GM23248 (cell line): ENCODE measurements at regions not wholly inside any gene's neighbourhood (a gene's known extent, or its start where the extent isn't known, plus 50 kb on each side); places are given as distances from the start of the nearest gene placed in this dataset.

ENCODE experiments used
- DNase-seq: peaks from one replicate; pipeline ENCODE4 v3.0.0-alpha.2; 2015
- H2AFZ ChIP-seq: fragments of 200-600 bp; sonication (generic); 2 replicates; pipeline ENCODE4 v1.6.1; 2016; ENCODE audit warnings: antibody characterized with exemption
- H3F3A ChIP-seq: fragments of 200-600 bp; sonication (generic); 2 replicates; pipeline ENCODE4 v1.6.1; 2016; ENCODE audit warnings: mild to moderate bottlenecking, antibody characterized with exemption, mixed run types; ENCODE audit not compliant: insufficient read depth
- H3K27ac ChIP-seq: fragments of 200-600 bp; sonication (generic); 2 replicates; pipeline ENCODE4 v1.5.1; 2016; ENCODE audit warnings: mild to moderate bottlenecking
- H3K27me3 ChIP-seq: fragments of 200-600 bp; sonication (generic); replicated peaks from 2 replicates; pipeline ENCODE4 v1.6.1; 2016; ENCODE audit warnings: mild to moderate bottlenecking; ENCODE audit not compliant: insufficient read depth
- H3K36me3 ChIP-seq: fragments of 200-600 bp; sonication (generic); 2 replicates; pipeline ENCODE4 v1.6.1; 2016; ENCODE audit warnings: low read depth, mild to moderate bottlenecking
- H3K4me1 ChIP-seq: fragments of 200-600 bp; sonication (generic); 2 replicates; pipeline ENCODE4 v1.6.1; 2016; ENCODE audit warnings: mild to moderate bottlenecking; ENCODE audit not compliant: insufficient read depth
- H3K4me2 ChIP-seq: fragments of 200-600 bp; sonication (generic); one replicate; pipeline ENCODE4 v1.6.1; 2016; ENCODE audit warnings: mild to moderate bottlenecking; ENCODE audit not compliant: unreplicated experiment
- H3K4me3 ChIP-seq: fragments of 200-600 bp; sonication (generic); 2 replicates; pipeline ENCODE4 v1.5.1; 2016; ENCODE audit warnings: mild to moderate bottlenecking
- H3K79me2 ChIP-seq: fragments of 200-600 bp; sonication (generic); 2 replicates; pipeline ENCODE4 v1.6.1; 2016; ENCODE audit warnings: mild to moderate bottlenecking; ENCODE audit not compliant: insufficient read depth
- H3K9ac ChIP-seq: fragments of 200-600 bp; sonication (generic); 2 replicates; pipeline ENCODE4 v1.6.1; 2016; ENCODE audit warnings: mild to moderate bottlenecking
- H3K9me2 ChIP-seq: fragments of 200-600 bp; sonication (generic); 2 replicates; pipeline ENCODE4 v1.6.1; 2016; ENCODE audit warnings: mixed run types, mild to moderate bottlenecking, moderate library complexity; ENCODE audit not compliant: insufficient read depth
- H3K9me3 ChIP-seq: fragments of 200-600 bp; sonication (generic); one replicate; pipeline ENCODE4 v1.6.1; 2017; ENCODE audit warnings: low read depth
- H4K20me1 ChIP-seq: fragments of 200-600 bp; sonication (generic); 2 replicates; pipeline ENCODE4 v1.6.0; 2016; ENCODE audit not compliant: insufficient read depth
- EZH2 ChIP-seq: fragments of 200-600 bp; sonication (generic); IDR thresholded peaks from 2 replicates; pipeline ENCODE4 v1.6.1; 2018; ENCODE audit warnings: antibody characterized with exemption, mild to moderate bottlenecking; ENCODE audit not compliant: insufficient read depth, poor library complexity, severe bottlenecking
- EZH2phosphoT487 ChIP-seq: fragments of 200-600 bp; sonication (generic); IDR thresholded peaks from 2 replicates; pipeline ENCODE4 v1.6.1; 2018; ENCODE audit warnings: antibody characterized with exemption, moderate library complexity, mild to moderate bottlenecking, low read depth; ENCODE audit not compliant: insufficient read depth
- WGBS, 2 experiments: methylation state at CpG; one replicate each; pipeline ENCODE4 v1.1.6; 2015 to 2017; ENCODE audit warnings: low lambda C conversion rate in 2 of 2, low coverage in 1 of 2; ENCODE audit errors: missing lambda C conversion rate in 2 of 2; 5-methylcytosine and 5-hydroxymethylcytosine counted together
- in situ Hi-C: fragments of 300-500 bp; cut with MboI; formaldehyde crosslinking; loops from 2 replicates; pipeline ENCODE4 v1.15.0; 2020

DNA sequence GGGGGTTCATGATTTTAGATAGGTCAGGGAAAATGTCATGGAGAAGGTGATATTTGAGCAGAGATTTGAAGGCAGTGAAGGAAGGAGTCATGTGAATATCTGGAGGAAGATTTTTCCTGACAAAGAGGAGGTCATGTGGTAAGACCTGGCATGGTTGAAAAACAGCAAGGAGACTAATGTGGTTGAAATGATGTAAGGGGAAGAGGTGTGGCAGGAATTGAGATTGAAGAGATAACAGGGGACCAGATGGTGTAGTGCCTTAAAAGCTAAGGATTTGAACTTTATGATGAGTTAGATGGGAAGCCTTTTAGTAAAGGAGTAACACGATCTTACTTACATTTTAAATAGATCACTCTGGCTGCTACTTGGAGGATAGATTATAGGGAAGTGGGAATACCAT, 210.9 kb downstream of the RTL9 start:
- no peaks in the 10 kb centered on the region for H3K4me1 ChIP-seq
- H4K20me1 ChIP-seq = no peaks in the 10 kb centered on the region
- no peak overlapping the region for H3K27ac ChIP-seq
- no peak for TF ChIP-seq EZH2phosphoT487
- TF ChIP-seq EZH2 = no peak
- H3K36me3 ChIP-seq = no peaks in the 10 kb centered on the region
- 87 to 100% methylated on average over 1 of the region's 1 CpG for WGBS, 2 experiments
- no peaks in the 10 kb centered on the region for H3K9me3 ChIP-seq
- H3K79me2 ChIP-seq = no peaks in the 10 kb centered on the region
- no peaks in the 10 kb centered on the region for H3K9me2 ChIP-seq
- in situ Hi-C loops = no loop called here
- no peak overlapping the region for H3K4me3 ChIP-seq
- peak; percentile 43 for DNase-seq
- no peak overlapping the region for H3K9ac ChIP-seq
- no peaks in the 10 kb centered on the region for H3F3A ChIP-seq
- H3K27me3 ChIP-seq = no peaks in the 10 kb centered on the region
- no peak overlapping the region for H3K4me2 ChIP-seq
- no peak overlapping the region for H2AFZ ChIP-seq

DNA sequence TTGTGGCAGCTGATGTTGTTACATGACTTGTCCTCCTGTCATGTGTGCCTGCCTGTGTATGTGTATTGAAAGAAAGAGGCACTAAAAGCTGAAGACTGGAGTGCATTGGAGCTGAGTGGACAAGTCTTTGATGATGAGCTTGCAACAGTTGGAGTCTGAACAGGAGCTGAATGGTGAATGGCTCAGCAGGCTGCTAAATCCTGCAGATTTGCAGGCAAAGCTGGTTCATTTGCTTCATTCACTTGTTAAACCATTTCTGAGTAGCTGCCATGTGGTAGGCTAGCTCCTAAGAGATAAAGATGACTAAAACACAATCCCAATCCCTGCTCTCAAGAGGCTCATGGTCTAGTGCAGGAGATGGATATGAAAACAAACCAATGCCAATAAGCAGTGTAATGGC, 217.3 kb downstream of the CHRDL1 start:
- Histone ChIP-seq H3K9me3 (no peaks in the 10 kb centered on the region), H3K36me3 (no peaks in the 10 kb centered on the region), H3K27me3 (no peaks in the 10 kb centered on the region), H3K79me2 (no peaks in the 10 kb centered on the region), H3K9me2 (no peaks in the 10 kb centered on the region), H3K27ac (no peak overlapping the region), H3K4me3 (no peak overlapping the region), H4K20me1 (no peaks in the 10 kb centered on the region), H3K4me2 (no peak overlapping the region), H3K9ac (no peak overlapping the region), H3K4me1 (no peaks in the 10 kb centered on the region), H2AFZ (no peak overlapping the region), H3F3A (no peaks in the 10 kb centered on the region)
- in situ Hi-C loops = no loop called here
- TF ChIP-seq EZH2 = no peak
- TF ChIP-seq EZH2phosphoT487 = no peak
- DNase-seq = no peak

DNA sequence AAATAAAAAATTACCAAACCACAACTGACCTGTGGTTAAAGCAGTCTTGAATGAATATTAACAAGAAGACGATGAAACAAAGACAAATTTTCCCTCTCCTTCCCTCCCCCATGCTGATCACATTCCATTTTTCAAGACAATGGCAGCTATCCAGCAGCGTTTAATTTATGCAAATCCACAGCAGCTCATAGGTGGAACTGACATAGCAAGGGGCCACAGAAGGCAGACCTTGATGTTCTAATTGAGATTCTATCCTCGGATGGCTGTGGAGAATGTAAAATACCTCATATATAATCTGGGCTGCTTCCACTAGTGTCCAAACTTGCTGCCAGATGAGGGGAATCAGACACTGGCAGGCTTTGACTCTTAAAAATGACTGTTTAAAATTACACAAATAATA, 211.5 kb downstream of the CHRDL1 start:
- Histone ChIP-seq H3K4me3 (no peak overlapping the region), H3K4me2 (no peak overlapping the region), H4K20me1 (no peaks in the 10 kb centered on the region), H2AFZ (no peak overlapping the region), H3F3A (no peaks in the 10 kb centered on the region), H3K9ac (no peak overlapping the region), H3K9me2 (no peaks in the 10 kb centered on the region), H3K4me1 (no peaks in the 10 kb centered on the region), H3K27ac (no peak overlapping the region), H3K36me3 (no peaks in the 10 kb centered on the region), H3K79me2 (no peaks in the 10 kb centered on the region), H3K9me3 (no peaks in the 10 kb centered on the region), H3K27me3 (no peaks in the 10 kb centered on the region)
- no peak for DNase-seq
- 24 to 28% methylated on average over 3 of the region's 3 CpGs for WGBS, 2 experiments
- TF ChIP-seq EZH2phosphoT487 = no peak
- TF ChIP-seq EZH2 = no peak
- in situ Hi-C loops = no loop called here

DNA sequence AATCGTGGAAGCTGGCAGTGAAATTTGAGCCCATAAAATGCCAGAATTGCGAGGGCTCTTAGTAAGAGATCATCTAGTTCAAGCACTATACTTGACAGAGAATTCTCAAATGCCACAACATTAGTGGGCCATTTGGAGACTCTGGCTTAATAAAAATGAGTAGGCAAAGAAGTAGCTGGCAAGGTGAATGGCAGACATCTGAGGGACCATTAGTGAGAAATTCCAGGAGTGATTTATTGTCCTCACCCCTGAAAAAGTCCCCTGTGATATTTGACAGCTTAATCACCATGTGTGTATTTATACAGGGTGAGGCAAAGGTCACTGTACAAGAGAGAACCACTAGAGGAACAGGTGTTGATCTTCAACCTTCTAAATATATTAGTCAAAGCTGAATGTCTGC, 207.5 kb downstream of the CHRDL1 start:
- no peaks in the 10 kb centered on the region for H4K20me1 ChIP-seq
- 13 to 38% methylated on average over 2 of the region's 2 CpGs for WGBS, 2 experiments
- TF ChIP-seq EZH2 (no peak), EZH2phosphoT487 (no peak)
- H3K4me1 ChIP-seq = no peaks in the 10 kb centered on the region
- in situ Hi-C loops = no loop called here
- DNase-seq = no peak
- no peaks in the 10 kb centered on the region for H3K9me2 ChIP-seq
- H3K27ac ChIP-seq = no peak overlapping the region
- H2AFZ ChIP-seq = no peak overlapping the region
- H3K4me3 ChIP-seq = no peak overlapping the region
- no peaks in the 10 kb centered on the region for H3K79me2 ChIP-seq
- H3K27me3 ChIP-seq = no peaks in the 10 kb centered on the region
- no peaks in the 10 kb centered on the region for H3F3A ChIP-seq
- no peaks in the 10 kb centered on the region for H3K9me3 ChIP-seq
- H3K4me2 ChIP-seq = no peak overlapping the region
- no peak overlapping the region for H3K9ac ChIP-seq
- no peaks in the 10 kb centered on the region for H3K36me3 ChIP-seq

DNA sequence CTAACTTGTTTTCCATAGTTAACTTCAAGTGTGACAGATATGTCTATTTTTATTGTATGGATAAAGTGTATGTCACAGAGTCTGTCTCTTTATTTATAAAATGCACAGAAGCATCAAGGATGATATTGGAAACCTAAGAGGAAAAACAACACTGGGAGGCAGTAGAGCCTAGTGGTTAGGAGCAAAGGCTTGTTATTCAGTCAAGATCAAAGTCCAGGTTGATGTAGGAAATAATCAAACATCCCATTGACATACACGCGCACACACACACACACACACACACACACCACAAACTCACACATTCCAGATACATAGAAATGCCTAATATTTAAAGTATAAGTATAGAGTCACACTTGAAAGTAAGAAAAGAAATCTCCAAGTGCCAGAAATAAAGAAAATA, 206.8 kb downstream of the CHRDL1 start:
- 85 to 100% methylated on average over 1 to 2 of the region's 2 CpGs for WGBS, 2 experiments
- no peak overlapping the region for H2AFZ ChIP-seq
- no peak overlapping the region for H3K4me2 ChIP-seq
- DNase-seq = no peak
- no peaks in the 10 kb centered on the region for H3K27me3 ChIP-seq
- no peaks in the 10 kb centered on the region for H3K9me2 ChIP-seq
- H3K4me1 ChIP-seq = no peaks in the 10 kb centered on the region
- H3K27ac ChIP-seq = no peak overlapping the region
- no peaks in the 10 kb centered on the region for H3K9me3 ChIP-seq
- H3K79me2 ChIP-seq = no peaks in the 10 kb centered on the region
- H3F3A ChIP-seq = no peaks in the 10 kb centered on the region
- H3K4me3 ChIP-seq = no peak overlapping the region
- H4K20me1 ChIP-seq = no peaks in the 10 kb centered on the region
- TF ChIP-seq EZH2phosphoT487 = no peak
- TF ChIP-seq EZH2 = no peak
- in situ Hi-C loops = no loop called here
- H3K9ac ChIP-seq = no peak overlapping the region
- H3K36me3 ChIP-seq = no peaks in the 10 kb centered on the region
